Pons (tissue), 1 donor: ENCODE measurements at regions not wholly inside any gene's neighbourhood (a gene's known extent, or its start where the extent isn't known, plus 50 kb on each side); places are given as distances from the start of the nearest gene placed in this dataset.

Source experiments
- DNase-seq: peaks from one replicate; pipeline ENCODE4 v3.0.0-alpha.2; 2016; ENCODE audit warnings: low spot score

DNA sequence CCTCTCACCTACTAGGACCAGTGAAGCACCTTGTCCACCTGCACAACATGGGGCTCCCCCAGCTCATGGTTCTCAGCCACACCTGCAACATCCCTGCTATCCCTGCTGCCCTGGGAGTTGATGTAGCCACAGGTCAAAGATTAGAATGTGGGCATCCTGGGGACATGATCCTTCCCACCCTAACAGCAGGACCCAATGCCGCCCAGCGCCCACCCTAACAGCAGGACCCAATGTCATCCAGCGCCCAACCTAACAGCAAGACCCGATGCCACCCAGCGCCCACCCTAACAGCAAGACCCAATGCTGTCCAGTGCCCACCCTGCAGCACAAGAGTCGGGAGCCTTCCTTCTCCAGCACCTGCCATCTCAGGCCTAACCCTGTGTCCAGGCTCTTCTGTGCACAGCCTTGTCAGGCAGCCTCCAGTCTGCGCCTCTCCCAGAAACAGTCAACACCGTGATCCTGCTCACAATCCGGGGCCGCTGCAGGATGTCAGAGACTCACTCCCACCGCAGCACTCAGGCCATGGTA, 237.3 kb upstream of the SALL3 start:
- no peak for DNase-seq

DNA sequence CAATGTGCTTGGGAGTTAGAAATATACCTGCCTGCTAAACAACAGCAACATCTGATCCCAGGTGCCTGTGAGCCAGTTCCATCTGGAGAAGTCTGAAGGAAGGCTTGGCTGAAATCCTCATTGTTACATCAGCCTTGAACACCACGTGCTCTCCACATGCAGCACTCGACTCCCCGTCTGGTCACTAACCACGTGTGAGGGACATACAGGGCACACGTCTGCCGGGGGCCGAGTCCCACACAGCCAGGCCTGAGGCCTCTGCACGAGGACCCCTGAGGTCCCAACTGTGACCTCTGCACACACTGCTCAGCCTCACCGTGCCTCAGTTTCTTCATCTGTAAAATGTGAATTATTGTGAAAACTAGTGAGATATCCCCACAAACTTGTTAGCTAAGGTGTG, 236.5 kb upstream of the SALL3 start:
- no peak for DNase-seq

GRCh38 chr18:78751664-78752063, 228.0 kb upstream of the SALL3 start:
- DNase-seq: no peak

DNA sequence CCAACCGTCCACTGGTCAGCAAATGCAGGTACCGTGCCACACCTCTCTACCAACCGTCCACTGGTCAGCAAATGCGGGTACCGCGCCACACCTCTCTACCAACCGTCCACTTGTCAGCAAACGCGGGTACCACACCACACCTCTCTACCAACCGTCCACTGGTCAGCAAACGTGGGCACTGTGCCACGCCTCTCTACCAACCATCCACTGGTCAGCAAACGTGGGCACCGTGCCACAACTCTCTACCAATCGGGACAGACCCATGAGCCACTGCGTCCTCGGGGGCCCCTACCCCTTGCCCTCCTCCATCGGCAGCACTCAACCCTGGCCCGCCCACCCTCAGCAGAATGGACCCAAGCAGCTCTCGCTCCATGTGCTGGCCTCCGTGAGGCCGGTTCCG, 226.4 kb upstream of the SALL3 start:
- no peak for DNase-seq

DNA sequence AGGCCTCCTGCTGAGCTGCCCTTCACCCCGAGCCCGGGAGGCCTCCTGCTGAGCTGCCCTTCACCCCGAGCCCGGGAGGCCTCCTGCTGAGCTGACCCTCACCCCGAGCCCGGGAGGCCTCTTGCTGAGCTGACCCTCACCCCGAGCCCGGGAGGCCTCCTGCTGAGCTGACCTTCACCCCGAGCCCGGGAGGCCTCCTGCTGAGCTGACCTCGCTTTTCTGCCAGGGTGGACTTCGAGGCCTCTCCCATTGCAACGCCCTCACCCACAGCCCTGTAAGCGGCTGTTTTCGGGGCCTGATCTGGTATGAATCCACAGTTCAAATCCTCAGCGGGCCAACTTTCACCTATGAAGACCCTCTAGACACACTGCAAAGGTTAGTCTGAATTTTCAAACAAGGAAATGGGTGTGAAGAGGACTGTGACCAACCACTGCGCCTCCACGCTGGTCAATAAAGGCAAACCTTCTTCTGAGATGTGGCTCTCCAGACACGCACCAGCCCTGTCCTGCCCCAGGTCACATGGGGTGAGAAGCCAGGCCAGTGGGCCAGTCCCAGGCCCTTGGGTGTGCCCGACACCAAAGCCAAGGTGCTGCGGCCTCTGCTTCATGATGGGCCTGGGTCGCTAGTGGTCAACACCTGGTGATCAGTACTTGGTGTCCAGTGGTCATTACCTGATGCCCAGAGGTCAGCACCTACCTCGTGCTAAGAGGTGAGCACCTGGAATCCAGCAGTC, 225.1 kb upstream of the SALL3 start:
- no peak for DNase-seq

GRCh38 chr18:78757014-78757413, 222.6 kb upstream of the SALL3 start:
- no peak for DNase-seq

- DNase-seq: no peak
Measured at GRCh38 chr18:78758496-78758895, 221.1 kb upstream of the SALL3 start.

- no peak for DNase-seq
Measured at GRCh38 chr18:78762753-78763152, 216.9 kb upstream of the SALL3 start.

DNA sequence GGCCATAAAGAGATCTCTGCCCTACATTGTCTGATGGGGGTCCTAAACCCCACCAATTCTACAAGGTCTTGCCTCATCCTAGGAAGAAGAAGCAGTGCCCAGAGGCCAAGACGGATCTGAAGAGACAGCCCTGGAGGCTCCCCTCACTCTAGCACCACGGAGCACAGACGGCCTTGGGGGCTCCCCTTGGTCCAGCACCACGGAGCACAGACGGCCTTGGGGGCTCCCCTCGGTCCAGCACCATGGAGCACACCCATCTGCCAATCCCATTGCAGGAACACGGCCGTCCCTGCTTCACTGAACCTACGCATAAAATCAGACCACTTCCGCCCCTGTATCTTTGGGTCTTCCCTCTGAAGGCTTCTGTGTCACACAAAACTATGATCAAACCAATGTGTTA, 215.1 kb upstream of the SALL3 start:
- no peak for DNase-seq

- DNase-seq: no peak
Measured at GRCh38 chr18:78765142-78765541, 214.5 kb upstream of the SALL3 start.

- no peak for DNase-seq
Measured at GRCh38 chr18:78765637-78766281, 213.9 kb upstream of the SALL3 start.

DNA sequence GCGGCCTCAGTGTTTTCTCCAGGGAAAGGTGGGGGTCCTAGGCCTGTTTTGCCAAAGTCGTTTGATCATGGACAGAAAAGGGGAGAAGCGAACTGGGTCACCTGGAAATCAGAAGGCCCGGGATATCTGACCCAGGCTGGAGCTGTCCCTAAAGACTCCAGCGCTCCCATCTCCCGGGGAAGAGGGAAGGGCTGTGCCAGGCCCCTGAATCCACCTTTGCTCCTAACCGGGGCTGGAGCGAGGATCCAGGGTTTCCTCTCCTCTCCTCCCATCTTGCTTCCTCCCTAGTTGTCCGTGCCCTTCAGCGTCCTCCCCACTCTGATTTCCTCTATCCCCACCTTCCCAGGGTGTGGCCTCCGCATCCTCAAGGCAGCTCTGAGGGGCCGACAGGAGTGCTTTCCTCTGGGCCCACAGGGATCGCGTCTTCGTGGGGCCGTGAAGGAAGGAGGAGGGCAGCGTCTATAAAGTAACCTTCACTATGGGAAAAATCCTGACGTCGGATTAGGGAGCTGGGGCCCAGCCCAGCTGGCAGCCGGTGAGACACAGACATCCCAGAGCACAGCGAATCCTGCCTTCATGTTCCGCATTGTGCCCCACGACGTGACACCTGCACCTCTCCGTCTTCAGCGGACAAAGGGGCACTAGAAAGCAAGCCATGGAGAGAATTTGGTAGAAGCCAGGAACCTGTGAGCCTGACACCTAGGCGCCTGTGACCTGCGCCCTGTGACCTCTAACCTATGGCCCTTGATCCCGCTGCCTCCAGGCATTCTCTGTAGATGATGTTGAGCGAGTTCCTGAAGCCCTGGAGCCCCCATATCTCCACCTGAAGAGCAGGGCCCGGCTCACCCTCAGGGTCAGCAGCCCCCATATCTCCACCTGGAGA, 212.7 kb upstream of the SALL3 start:
- DNase-seq: no peak

- DNase-seq: no peak
Measured at GRCh38 chr18:78767648-78768071, 212.0 kb upstream of the SALL3 start.

- no peak for DNase-seq
Measured at GRCh38 chr18:78768221-78768620, 211.4 kb upstream of the SALL3 start.

DNA sequence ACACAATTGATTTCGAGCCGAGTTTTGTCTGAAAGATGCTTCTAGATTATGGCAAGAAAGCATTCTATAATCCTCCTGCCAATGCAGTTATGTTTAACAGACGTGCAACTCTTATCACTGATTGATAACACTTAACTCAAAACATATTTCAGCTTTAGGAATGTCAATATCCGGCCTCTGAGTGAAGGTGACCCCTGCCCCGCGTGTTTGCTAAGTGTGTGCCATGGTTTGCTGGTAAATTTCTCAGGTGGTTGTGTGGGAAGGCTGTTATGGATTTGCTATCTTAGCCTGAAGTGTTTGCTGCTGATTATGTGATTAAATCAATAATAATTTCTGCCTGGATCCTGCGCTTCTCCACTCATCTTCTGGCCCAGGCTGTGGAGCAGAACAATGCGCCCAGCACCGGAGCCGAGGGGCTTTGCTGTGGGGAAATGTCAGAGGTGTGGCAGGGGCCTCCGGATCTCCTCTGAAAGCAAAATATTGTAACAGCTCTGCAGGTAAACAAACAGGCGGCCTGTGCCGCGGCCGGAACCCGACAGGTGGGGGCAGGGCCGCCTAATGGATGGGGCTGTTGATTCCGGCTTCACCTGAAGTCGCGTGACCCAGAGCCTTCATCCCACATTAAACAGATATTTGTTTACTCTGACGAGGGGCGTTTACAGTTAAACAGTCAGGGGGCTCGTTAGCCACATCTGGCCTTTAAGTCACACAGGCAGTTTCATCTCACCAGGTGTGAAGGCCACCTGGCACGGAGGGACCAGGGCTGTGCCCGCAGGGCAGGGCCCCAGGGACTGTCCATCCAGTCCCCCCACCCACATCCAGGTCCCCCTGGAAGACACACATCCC, 210.7 kb upstream of the SALL3 start:
- no peak for DNase-seq

DNA sequence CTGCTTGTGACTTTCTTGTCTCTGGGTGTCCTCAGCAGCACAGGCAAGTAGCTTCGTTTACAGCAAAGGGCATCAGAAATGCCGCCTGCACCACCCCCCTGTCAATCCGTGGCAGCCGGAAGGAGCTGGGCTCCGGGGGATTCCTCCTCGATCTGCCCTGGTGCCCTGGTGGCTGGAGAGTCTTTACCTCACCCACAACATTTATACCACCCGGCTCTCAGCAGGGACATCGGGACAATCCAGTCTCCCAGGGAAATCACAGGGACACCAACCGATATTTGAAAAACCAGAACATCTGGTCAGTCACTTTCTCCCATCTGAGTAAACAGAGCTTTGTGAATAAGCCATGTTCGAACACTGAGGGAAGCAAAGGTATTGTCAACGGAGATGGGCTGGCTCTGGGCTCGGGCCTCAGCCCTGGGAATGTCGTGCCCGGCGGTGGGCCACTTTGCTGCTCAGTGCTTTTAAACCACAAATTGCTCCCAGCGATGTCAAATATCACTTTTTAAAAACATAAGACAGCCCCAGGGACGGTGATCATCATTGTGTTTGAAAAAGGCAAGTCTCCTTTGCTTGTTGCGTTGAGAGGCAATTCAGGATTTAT, 210.0 kb upstream of the SALL3 start:
- no peak for DNase-seq

GRCh38 chr18:78770139-78770822, 209.3 kb upstream of the SALL3 start:
- DNase-seq: no peak

GRCh38 chr18:78770823-78771139, 208.8 kb upstream of the SALL3 start:
- no peak for DNase-seq

- no peak for DNase-seq
Measured at GRCh38 chr18:78771496-78772359, 207.9 kb upstream of the SALL3 start.
